OCI-LY1 (cell line): ENCODE measurements at regions not wholly inside any gene's neighbourhood (a gene's known extent, or its start where the extent isn't known, plus 50 kb on each side); places are given as distances from the start of the nearest gene placed in this dataset.

ENCODE experiments used
- H2AFZ ChIP-seq: fragments of 200-600 bp; sonication (generic), shearing (Covaris generic); 2 replicates; pipeline ENCODE4 v1.6.0; 2014; ENCODE audit warnings: antibody characterized with exemption, mild to moderate bottlenecking, low read length
- H3F3A ChIP-seq: fragments of 200-600 bp; sonication (generic), shearing (Covaris generic); 2 replicates; pipeline ENCODE4 v1.6.0; 2014; ENCODE audit warnings: mild to moderate bottlenecking, antibody characterized with exemption, low read length, moderate library complexity; ENCODE audit not compliant: insufficient read depth
- H3K27ac ChIP-seq: fragments of 200-600 bp; sonication (generic); 2 replicates; pipeline ENCODE4 v1.5.1; 2014; ENCODE audit warnings: low read length, mixed run types, mild to moderate bottlenecking, low read depth; ENCODE audit not compliant: poor library complexity, severe bottlenecking
- H3K27me3 ChIP-seq: fragments of 200-600 bp; sonication (generic); 2 replicates; pipeline ENCODE4 v1.6.0; 2014; ENCODE audit warnings: antibody characterized with exemption, mild to moderate bottlenecking, low read length, moderate library complexity; ENCODE audit not compliant: insufficient read depth
- H3K36me3 ChIP-seq: fragments of 200-600 bp; sonication (generic); 2 replicates; pipeline ENCODE4 v1.6.1; 2014; ENCODE audit warnings: mild to moderate bottlenecking, antibody characterized with exemption, low read length, moderate library complexity, mixed read lengths; ENCODE audit not compliant: insufficient read depth
- H3K4me1 ChIP-seq: fragments of 200-600 bp; sonication (generic); 2 replicates; pipeline ENCODE4 v1.5.1; 2014; ENCODE audit warnings: mild to moderate bottlenecking, low read length, moderate library complexity; ENCODE audit not compliant: insufficient read depth, severe bottlenecking
- H3K4me2 ChIP-seq: fragments of 200-600 bp; sonication (generic), shearing (Covaris generic); 2 replicates; pipeline ENCODE4 v1.6.1; 2014; ENCODE audit warnings: low read length
- H3K4me3 ChIP-seq: fragments of 200-600 bp; sonication (generic); 2 replicates; pipeline ENCODE4 v1.5.1; 2014; ENCODE audit warnings: low read length, low read depth, mild to moderate bottlenecking, mixed read lengths; ENCODE audit not compliant: poor library complexity, severe bottlenecking
- H3K79me2 ChIP-seq: fragments of 200-600 bp; shearing (Covaris generic); 2 replicates; pipeline ENCODE4 v1.6.1; 2016; ENCODE audit warnings: mixed run types, low read length, mixed read lengths; ENCODE audit not compliant: insufficient read depth
- H3K9ac ChIP-seq: fragments of 200-600 bp; sonication (generic), shearing (Covaris generic); 2 replicates; pipeline ENCODE4 v1.6.1; 2014; ENCODE audit warnings: mild to moderate bottlenecking, low read length, mixed read lengths
- H3K9me2 ChIP-seq: fragments of 200-600 bp; sonication (generic), shearing (Covaris generic); 2 replicates; pipeline ENCODE4 v1.6.1; 2014; ENCODE audit warnings: low read depth, mild to moderate bottlenecking, low read length, mixed read lengths
- H3K9me3 ChIP-seq: fragments of 200-600 bp; shearing (Covaris generic); 2 replicates; pipeline ENCODE4 v1.6.1; 2014; ENCODE audit warnings: low read length, mixed read lengths
- H4K20me1 ChIP-seq: fragments of 200-600 bp; sonication (generic), shearing (Covaris generic); 2 replicates; pipeline ENCODE4 v1.6.0; 2016; ENCODE audit warnings: mild to moderate bottlenecking, low read length; ENCODE audit not compliant: insufficient read depth
- CTCF ChIP-seq: fragments of 200-600 bp; sonication (generic), shearing (Covaris generic); IDR thresholded peaks from 2 replicates; pipeline ENCODE4 v1.5.1; 2017; ENCODE audit warnings: mild to moderate bottlenecking, antibody characterized with exemption, low read length, moderate library complexity, mixed read lengths
- EZH2 ChIP-seq: fragments of 200-600 bp; sonication (generic), shearing (Covaris generic); IDR thresholded peaks from 2 replicates; pipeline ENCODE4 v1.8.0; 2017; ENCODE audit warnings: borderline replicate concordance, mixed run types, mild to moderate bottlenecking, antibody characterized with exemption, low read length, moderate library complexity, mixed read lengths

DNA sequence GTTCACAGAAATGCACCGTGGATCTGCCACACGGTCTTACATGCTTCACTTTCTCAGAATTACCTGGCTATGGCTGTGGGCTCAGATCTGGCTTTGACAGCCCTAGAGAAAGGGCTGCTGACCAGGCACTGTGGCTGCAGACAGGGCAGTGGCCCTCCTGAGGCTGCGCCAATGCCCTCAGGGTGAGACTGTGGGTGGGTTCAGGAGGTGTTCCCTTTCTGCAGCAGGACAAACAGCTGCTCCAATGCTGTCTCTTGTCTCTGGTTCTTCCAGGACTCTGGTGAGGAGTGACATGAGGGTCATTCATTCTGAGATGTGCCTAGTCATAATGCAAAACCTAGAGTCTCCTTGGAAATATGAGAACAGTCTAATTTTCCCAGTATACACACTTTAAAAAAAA is 90.5 kb upstream of the SMIM21 start:
- Histone ChIP-seq H3K4me1 (no peaks in the 10 kb centered on the region), H3K4me3 (no peak overlapping the region), H3F3A (no peaks in the 10 kb centered on the region), H3K4me2 (no peak overlapping the region), H3K9me2 (no peaks in the 10 kb centered on the region), H3K36me3 (no peaks in the 10 kb centered on the region), H3K9ac (no peak overlapping the region), H4K20me1 (no peaks in the 10 kb centered on the region), H3K27me3 (no peaks in the 10 kb centered on the region), H3K79me2 (no peaks in the 10 kb centered on the region), H2AFZ (no peak overlapping the region), H3K27ac (no peak overlapping the region), H3K9me3 (no peaks in the 10 kb centered on the region)
- TF ChIP-seq EZH2 (no peak), CTCF (no peak)

DNA sequence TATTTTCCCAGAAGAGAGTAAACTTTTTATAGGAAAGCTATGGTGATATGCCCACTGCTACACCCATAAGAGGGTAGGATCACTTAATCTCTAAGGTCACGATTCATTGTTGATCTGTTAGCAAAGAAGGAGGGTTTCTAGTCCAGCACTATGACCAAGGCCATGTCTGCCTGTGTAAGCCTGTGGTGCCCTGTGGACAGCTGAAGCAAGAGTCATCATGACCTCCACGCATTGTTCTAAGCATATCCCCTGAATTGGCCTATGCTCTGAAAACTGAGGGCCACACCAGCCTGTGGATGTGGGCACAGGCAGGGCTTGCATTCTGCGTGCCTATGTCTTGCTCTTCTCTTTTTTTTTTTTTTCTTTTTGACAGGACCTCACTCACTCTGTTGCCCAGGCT is 89.8 kb upstream of the SMIM21 start:
- H3K27me3 ChIP-seq = no peaks in the 10 kb centered on the region
- TF ChIP-seq EZH2 (no peak), CTCF (no peak)

DNA sequence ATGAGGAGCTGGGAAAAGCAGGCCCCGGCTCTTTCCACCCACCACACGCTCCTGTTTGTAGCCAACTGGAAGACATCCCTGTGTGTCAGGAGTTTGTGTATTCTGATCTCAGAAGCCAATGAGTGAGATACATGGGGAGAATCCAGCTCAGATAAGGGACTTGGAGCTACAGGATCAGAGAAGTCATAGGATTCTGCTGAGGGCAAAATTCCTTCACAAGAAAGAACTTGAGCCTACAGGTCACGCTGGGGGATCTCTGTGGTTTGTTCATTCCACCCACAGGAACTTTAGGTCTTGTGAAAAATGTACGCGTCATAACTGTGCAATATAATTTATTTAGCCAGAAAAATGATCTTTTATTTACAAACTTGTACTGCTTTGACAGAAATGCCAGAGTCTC is 80.1 kb upstream of the SMIM21 start:
- no peak for TF ChIP-seq EZH2
- no peak for TF ChIP-seq CTCF
- no peaks in the 10 kb centered on the region for H3K79me2 ChIP-seq
- H3K4me1 ChIP-seq = no peaks in the 10 kb centered on the region
- no peaks in the 10 kb centered on the region for H3K36me3 ChIP-seq
- H3K9me3 ChIP-seq = no peaks in the 10 kb centered on the region
- H4K20me1 ChIP-seq = no peaks in the 10 kb centered on the region
- H3K27ac ChIP-seq = no peak overlapping the region
- no peak overlapping the region for H3K4me2 ChIP-seq
- H3F3A ChIP-seq = no peaks in the 10 kb centered on the region
- no peak overlapping the region for H2AFZ ChIP-seq
- no peak overlapping the region for H3K9ac ChIP-seq
- H3K27me3 ChIP-seq = peaks cover 4% of the 10 kb centered on the region; the same call in 1 of the 2 replicates
- H3K4me3 ChIP-seq = no peak overlapping the region
- H3K9me2 ChIP-seq = no peaks in the 10 kb centered on the region

More for the DNA sequence above, 89.8 kb upstream of the SMIM21 start:
- H3F3A ChIP-seq = no peaks in the 10 kb centered on the region
- no peaks in the 10 kb centered on the region for H3K4me1 ChIP-seq
- H3K4me3 ChIP-seq = no peak overlapping the region
- no peaks in the 10 kb centered on the region for H3K9me2 ChIP-seq
- no peak overlapping the region for H2AFZ ChIP-seq
- H3K79me2 ChIP-seq = no peaks in the 10 kb centered on the region
- no peaks in the 10 kb centered on the region for H3K9me3 ChIP-seq
- H3K36me3 ChIP-seq = no peaks in the 10 kb centered on the region
- no peak overlapping the region for H3K9ac ChIP-seq
- no peak overlapping the region for H3K27ac ChIP-seq
- H4K20me1 ChIP-seq = no peaks in the 10 kb centered on the region
- no peak overlapping the region for H3K4me2 ChIP-seq
